Kidney epithelial cell (primary cell): ENCODE measurements at regions not wholly inside any gene's neighbourhood (a gene's known extent, or its start where the extent isn't known, plus 50 kb on each side); places are given as distances from the start of the nearest gene placed in this dataset.

Source experiments
- DNase-seq: peaks from one replicate; pipeline ENCODE4 v3.0.0-alpha.2; 2010; ENCODE audit warnings: low read depth
- H3K27me3 ChIP-seq: 2 replicates; pipeline ENCODE4 v1.6.0; 2011; ENCODE audit warnings: low read length; ENCODE audit not compliant: control insufficient read depth, insufficient read depth
- H3K36me3 ChIP-seq: 2 replicates; pipeline ENCODE4 v1.5.1; 2011; ENCODE audit warnings: low read length; ENCODE audit not compliant: control insufficient read depth, insufficient read depth
- H3K4me3 ChIP-seq: 2 replicates; pipeline ENCODE4 v1.5.1; 2011; ENCODE audit warnings: low read depth, mild to moderate bottlenecking, control low read depth, low read length
- CTCF ChIP-seq: IDR thresholded peaks from 2 replicates; pipeline ENCODE4 v1.5.1; 2011; ENCODE audit warnings: mild to moderate bottlenecking, moderate library complexity, low read length, control low read depth, inconsistent platforms; ENCODE audit not compliant: insufficient read depth, poor library complexity, severe bottlenecking

GRCh38 chr2:142827170-142827569, 50.3 kb upstream of the KYNU start:
- no peaks in the 10 kb centered on the region for H3K27me3 ChIP-seq
- no peak for DNase-seq
- TF ChIP-seq CTCF, result no peak
- H3K36me3 ChIP-seq, result no peaks in the 10 kb centered on the region
- no peak overlapping the region for H3K4me3 ChIP-seq

GRCh38 chr2:142825861-142826260, 51.6 kb upstream of the KYNU start:
- no peak for TF ChIP-seq CTCF
- H3K4me3 ChIP-seq, result no peak overlapping the region
- DNase-seq, result no peak
- no peaks in the 10 kb centered on the region for H3K27me3 ChIP-seq
- no peaks in the 10 kb centered on the region for H3K36me3 ChIP-seq

- TF ChIP-seq CTCF, result no peak
- Histone ChIP-seq H3K36me3 (no peaks in the 10 kb centered on the region), H3K27me3 (no peaks in the 10 kb centered on the region), H3K4me3 (no peak overlapping the region)
- DNase-seq, result no peak
These were observed 52.7 kb upstream of the KYNU start for GRCh38 chr2:142824756-142825155.

GRCh38 chr2:142822190-142822589, 55.3 kb upstream of the KYNU start:
- H3K4me3 ChIP-seq, result no peak overlapping the region
- H3K36me3 ChIP-seq, result no peaks in the 10 kb centered on the region
- H3K27me3 ChIP-seq, result no peaks in the 10 kb centered on the region
- no peak for TF ChIP-seq CTCF
- no peak for DNase-seq

GRCh38 chr2:142819411-142819810, 58.1 kb upstream of the KYNU start:
- Histone ChIP-seq H3K4me3 (no peak overlapping the region), H3K27me3 (no peaks in the 10 kb centered on the region), H3K36me3 (no peaks in the 10 kb centered on the region)
- DNase-seq, result peak; percentile 61
- TF ChIP-seq CTCF, result no peak

- no peak for DNase-seq
- Histone ChIP-seq H3K27me3 (no peaks in the 10 kb centered on the region), H3K4me3 (no peak overlapping the region), H3K36me3 (no peaks in the 10 kb centered on the region)
- TF ChIP-seq CTCF, result no peak
These were observed 62.1 kb upstream of the KYNU start for GRCh38 chr2:142815375-142815774.
